Central memory CD8-positive, alpha-beta T cell (primary cell): ENCODE measurements at regions not wholly inside any gene's neighbourhood (a gene's known extent, or its start where the extent isn't known, plus 50 kb on each side); places are given as distances from the start of the nearest gene placed in this dataset.
"Not testable (repeated sequence)": the region's sequence is repeated elsewhere in the genome, so short reads cannot be mapped to it uniquely, and the experiment has no call there.

Experiments
- ATAC-seq: fragments of 150-1000 bp; cut with Tn5 transposase; replicated peaks from 2 replicates; pipeline ENCODE4 v1.10.0; 2022; ENCODE audit warnings: mild to moderate bottlenecking, moderate FRiP score, moderate number of reproducible peaks; ENCODE audit not compliant: poor library complexity, severe bottlenecking; ENCODE audit errors: extremely low read depth
- DNase-seq, 2 donors: peaks; one replicate each; pipeline ENCODE4 v3.0.0; 2021; ENCODE audit warnings: low spot score in 2 of 2
- H3K27ac Mint-ChIP-seq: one replicate; pipeline ENCODE4 v1.8.0; 2022; ENCODE audit warnings: low read depth, mild to moderate bottlenecking, moderate library complexity, mixed read lengths
- H3K27me3 Mint-ChIP-seq: one replicate; pipeline ENCODE4 v1.8.0; 2022; ENCODE audit warnings: mixed read lengths
- H3K36me3 Mint-ChIP-seq: one replicate; pipeline ENCODE4 v1.8.0; 2022; ENCODE audit warnings: mild to moderate bottlenecking, moderate library complexity, mixed read lengths; ENCODE audit not compliant: insufficient read depth
- H3K4me1 Mint-ChIP-seq: one replicate; pipeline ENCODE4 v1.8.0; 2022; ENCODE audit warnings: mixed read lengths
- H3K4me3 Mint-ChIP-seq: one replicate; pipeline ENCODE4 v1.8.0; 2022; ENCODE audit warnings: mild to moderate bottlenecking, moderate library complexity, mixed read lengths
- H3K9me3 Mint-ChIP-seq: one replicate; pipeline ENCODE4 v1.8.0; 2022; ENCODE audit warnings: mixed read lengths

GRCh38 chr14:30185832-30186231 is 258.2 kb upstream of the PRKD1 start:
- Mint-ChIP-seq H3K4me3 (no peak overlapping the region), H3K9me3 (peaks cover 7% of the 10 kb centered on the region), H3K4me1 (no peaks in the 10 kb centered on the region), H3K36me3 (no peaks in the 10 kb centered on the region), H3K27ac (no peak overlapping the region), H3K27me3 (no peaks in the 10 kb centered on the region)
- ATAC-seq, result no peak
- DNase-seq, result no peak

- Mint-ChIP-seq H3K9me3 (peaks cover 12% of the 10 kb centered on the region), H3K27ac (no peak overlapping the region), H3K27me3 (no peaks in the 10 kb centered on the region), H3K4me3 (no peak overlapping the region), H3K36me3 (no peaks in the 10 kb centered on the region), H3K4me1 (no peaks in the 10 kb centered on the region)
- no peak for ATAC-seq
- DNase-seq, result no peak
Measured at GRCh38 chr14:30191639-30192279, 264.1 kb upstream of the PRKD1 start.

- Mint-ChIP-seq H3K27ac (no peak overlapping the region), H3K4me1 (no peaks in the 10 kb centered on the region), H3K27me3 (no peaks in the 10 kb centered on the region), H3K36me3 (no peaks in the 10 kb centered on the region), H3K9me3 (peaks cover 12% of the 10 kb centered on the region), H3K4me3 (no peak overlapping the region)
- no peak for ATAC-seq
- no peak for DNase-seq
Measured at GRCh38 chr14:30193101-30193500, 265.5 kb upstream of the PRKD1 start.

GRCh38 chr14:30193845-30194501 is 266.3 kb upstream of the PRKD1 start:
- ATAC-seq, result no peak
- Mint-ChIP-seq H3K27ac (no peak overlapping the region), H3K4me1 (no peaks in the 10 kb centered on the region), H3K4me3 (no peak overlapping the region), H3K36me3 (no peaks in the 10 kb centered on the region), H3K27me3 (no peaks in the 10 kb centered on the region), H3K9me3 (peaks cover 12% of the 10 kb centered on the region)
- DNase-seq, result no peak

GRCh38 chr14:30194741-30195148 is 267.1 kb upstream of the PRKD1 start:
- Mint-ChIP-seq H3K4me3 (no peak overlapping the region), H3K27ac (no peak overlapping the region), H3K4me1 (no peaks in the 10 kb centered on the region), H3K36me3 (no peaks in the 10 kb centered on the region), H3K9me3 (peaks cover 7% of the 10 kb centered on the region), H3K27me3 (no peaks in the 10 kb centered on the region)
- DNase-seq (no peak), ATAC-seq (no peak)

GRCh38 chr14:30195941-30196340 is 268.3 kb upstream of the PRKD1 start:
- H3K36me3 Mint-ChIP-seq, result no peaks in the 10 kb centered on the region
- H3K27ac Mint-ChIP-seq, result no peak overlapping the region
- H3K9me3 Mint-ChIP-seq, result peaks cover 5% of the 10 kb centered on the region
- no peaks in the 10 kb centered on the region for H3K27me3 Mint-ChIP-seq
- H3K4me1 Mint-ChIP-seq, result no peaks in the 10 kb centered on the region
- no peak overlapping the region for H3K4me3 Mint-ChIP-seq
- DNase-seq, result no peak
- ATAC-seq, result no peak

GRCh38 chr14:30196861-30197260 is 269.2 kb upstream of the PRKD1 start:
- H3K27ac Mint-ChIP-seq, result no peak overlapping the region
- peaks cover 10% of the 10 kb centered on the region for H3K9me3 Mint-ChIP-seq
- no peaks in the 10 kb centered on the region for H3K36me3 Mint-ChIP-seq
- H3K27me3 Mint-ChIP-seq, result no peaks in the 10 kb centered on the region
- H3K4me1 Mint-ChIP-seq, result no peaks in the 10 kb centered on the region
- H3K4me3 Mint-ChIP-seq, result no peak overlapping the region
- ATAC-seq (no peak), DNase-seq (no peak)

- H3K27ac Mint-ChIP-seq, result not testable (repeated sequence)
Measured at GRCh38 chr14:30198720-30199119, 271.1 kb upstream of the PRKD1 start.

GRCh38 chr14:30204431-30204980 is 276.9 kb upstream of the PRKD1 start:
- no peak overlapping the region for H3K4me3 Mint-ChIP-seq
- ATAC-seq, result no peak

More at GRCh38 chr14:30198720-30199119, 271.1 kb upstream of the PRKD1 start:
- ATAC-seq, DNase-seq, H3K4me1 Mint-ChIP-seq, H3K4me3 Mint-ChIP-seq, H3K27me3 Mint-ChIP-seq, H3K36me3 Mint-ChIP-seq, H3K9me3 Mint-ChIP-seq: not testable (repeated sequence)

GRCh38 chr14:30209136-30209535 is 281.5 kb upstream of the PRKD1 start:
- Mint-ChIP-seq H3K4me1 (no peaks in the 10 kb centered on the region), H3K4me3 (no peak overlapping the region), H3K9me3 (peaks cover 9% of the 10 kb centered on the region), H3K27ac (no peak overlapping the region), H3K36me3 (no peaks in the 10 kb centered on the region), H3K27me3 (no peaks in the 10 kb centered on the region)
- DNase-seq, result no peak
- no peak for ATAC-seq

More at GRCh38 chr14:30204431-30204980, 276.9 kb upstream of the PRKD1 start:
- peaks cover 14% of the 10 kb centered on the region for H3K9me3 Mint-ChIP-seq
- no peaks in the 10 kb centered on the region for H3K4me1 Mint-ChIP-seq
- no peak for DNase-seq
- H3K27me3 Mint-ChIP-seq, result no peaks in the 10 kb centered on the region
- H3K27ac Mint-ChIP-seq, result no peak overlapping the region
- no peaks in the 10 kb centered on the region for H3K36me3 Mint-ChIP-seq

- DNase-seq, result no peak
- Mint-ChIP-seq H3K36me3 (no peaks in the 10 kb centered on the region), H3K9me3 (peaks cover 9% of the 10 kb centered on the region), H3K4me3 (no peak overlapping the region), H3K27me3 (no peaks in the 10 kb centered on the region), H3K27ac (no peak overlapping the region), H3K4me1 (no peaks in the 10 kb centered on the region)
- ATAC-seq, result no peak
Measured at GRCh38 chr14:30210630-30211029, 283.0 kb upstream of the PRKD1 start.

- ATAC-seq, result no peak
- Mint-ChIP-seq H3K27ac (no peak overlapping the region), H3K36me3 (no peaks in the 10 kb centered on the region), H3K4me3 (no peak overlapping the region), H3K27me3 (no peaks in the 10 kb centered on the region), H3K4me1 (no peaks in the 10 kb centered on the region), H3K9me3 (peaks cover 9% of the 10 kb centered on the region)
- DNase-seq, result no peak
Measured at GRCh38 chr14:30211326-30211725, 283.7 kb upstream of the PRKD1 start.

- no peaks in the 10 kb centered on the region for H3K27me3 Mint-ChIP-seq
- no peak for ATAC-seq
- no peak for DNase-seq
- no peaks in the 10 kb centered on the region for H3K4me1 Mint-ChIP-seq
- H3K27ac Mint-ChIP-seq, result no peak overlapping the region
- H3K9me3 Mint-ChIP-seq, result no peaks in the 10 kb centered on the region
- no peaks in the 10 kb centered on the region for H3K36me3 Mint-ChIP-seq
- no peak overlapping the region for H3K4me3 Mint-ChIP-seq
Measured at GRCh38 chr14:30214014-30214413, 286.4 kb upstream of the PRKD1 start.
